HG02973 (cell line): ENCODE measurements at regions not wholly inside any gene's neighbourhood (a gene's known extent, or its start where the extent isn't known, plus 50 kb on each side); places are given as distances from the start of the nearest gene placed in this dataset.
A peak's percentile ranks its signal among the peaks of the same experiment; 100 is the strongest.

ENCODE experiments used
- ATAC-seq: cut with Tn5 transposase; IDR thresholded peaks from one replicate; pipeline ENCODE4 v1.9.1; 2021; ENCODE audit warnings: moderate library complexity; ENCODE audit not compliant: unreplicated experiment

- no peak for ATAC-seq
Observed at GRCh38 chr10:14396411-14397048, 65.8 kb upstream of the FRMD4A start.

- ATAC-seq, result no peak
Observed at GRCh38 chr10:14394179-14394578, 63.5 kb upstream of the FRMD4A start.

- ATAC-seq, result no peak
Observed at GRCh38 chr10:14391342-14391741, 60.6 kb upstream of the FRMD4A start.

- ATAC-seq, result peak; percentile 93
Observed at GRCh38 chr10:14389981-14390590, 59.4 kb upstream of the FRMD4A start.

GRCh38 chr10:14385596-14386593 is 55.2 kb upstream of the FRMD4A start:
- no peak for ATAC-seq

- no peak for ATAC-seq
Observed at GRCh38 chr10:14384915-14385314, 54.2 kb upstream of the FRMD4A start.

GRCh38 chr10:14384116-14384730 is 53.5 kb upstream of the FRMD4A start:
- no peak for ATAC-seq

- ATAC-seq, result no peak
Observed at GRCh38 chr10:14383266-14383665, 52.5 kb upstream of the FRMD4A start.

- no peak for ATAC-seq
Observed at GRCh38 chr10:14382531-14382930, 51.8 kb upstream of the FRMD4A start.

GRCh38 chr10:14382022-14382421 is 51.3 kb upstream of the FRMD4A start:
- no peak for ATAC-seq

GRCh38 chr10:14381475-14381874 is 50.8 kb upstream of the FRMD4A start:
- ATAC-seq, result no peak

- no peak for ATAC-seq
Observed at GRCh38 chr10:14380746-14381145, 50.0 kb upstream of the FRMD4A start.
